PC-3 (cell line): ENCODE measurements at regions not wholly inside any gene's neighbourhood (a gene's known extent, or its start where the extent isn't known, plus 50 kb on each side); places are given as distances from the start of the nearest gene placed in this dataset.

ENCODE experiments used
- ATAC-seq: fragments of 200-7000 bp; cut with Tn5 transposase; 2 replicates; pipeline ENCODE4 v1.9.1; 2020; ENCODE audit warnings: mild to moderate bottlenecking, moderate library complexity
- BruUV-seq: library from RNA; stranded (reverse); fragments of 400-500 nt; replicated peaks from 2 replicates; lab custom pipeline; 2021; lab: Mats Ljungman, UMichigan
- CTCF ChIA-PET: fragments of 300-600 bp; sonication (Branson Sonifier 250); formaldehyde crosslinking; loops from one replicate; lab custom pipeline; 2022; ENCODE audit warnings: antibody characterized with exemption; lab: Charles Lee
- POLR2A ChIA-PET: fragments of 300-600 bp; sonication (Branson Sonifier 250); formaldehyde crosslinking; loops from one replicate; lab custom pipeline; 2022; ENCODE audit warnings: antibody characterized with exemption; ENCODE audit not compliant: unreplicated experiment; lab: Charles Lee
- DNase-seq: peaks from one replicate; pipeline ENCODE4 v3.0.0-alpha.2; 2015
- H2AFZ ChIP-seq: fragments of 300-600 bp; sonication (generic); 2 replicates; pipeline ENCODE4 v1.6.0; 2016; ENCODE audit warnings: antibody characterized with exemption, low read length
- H3F3A ChIP-seq: fragments of 300-600 bp; sonication (generic); one replicate; pipeline ENCODE4 v1.6.0; 2017; ENCODE audit warnings: antibody characterized with exemption, low read length, control low read depth, mild to moderate bottlenecking; ENCODE audit not compliant: unreplicated experiment
- H3K27ac ChIP-seq: fragments of 300-600 bp; sonication (generic); 2 replicates; pipeline ENCODE4 v1.5.1; 2016; ENCODE audit warnings: mild to moderate bottlenecking, low read length
- H3K27me3 ChIP-seq: fragments of 300-600 bp; sonication (generic); 2 replicates; pipeline ENCODE4 v1.6.1; 2016; ENCODE audit warnings: low read length, mixed read lengths
- H3K36me3 ChIP-seq: fragments of 300-600 bp; sonication (generic); 2 replicates; pipeline ENCODE4 v1.6.1; 2016; ENCODE audit warnings: low read depth, mixed run types, low read length, mixed read lengths
- H3K4me1 ChIP-seq: fragments of 300-600 bp; sonication (generic); 2 replicates; pipeline ENCODE4 v1.5.1; 2016; ENCODE audit warnings: low read length; ENCODE audit not compliant: insufficient read depth
- H3K4me2 ChIP-seq: fragments of 300-600 bp; sonication (generic); 2 replicates; pipeline ENCODE4 v1.6.0; 2016; ENCODE audit warnings: low read length
- H3K4me3 ChIP-seq: fragments of 300-600 bp; sonication (generic); 2 replicates; pipeline ENCODE4 v1.5.1; 2016; ENCODE audit warnings: mild to moderate bottlenecking, low read length, mixed read lengths
- H3K79me2 ChIP-seq: fragments of 300-600 bp; sonication (generic); 2 replicates; pipeline ENCODE4 v1.6.1; 2017; ENCODE audit warnings: low read length, mixed read lengths
- H3K9ac ChIP-seq: fragments of 300-600 bp; sonication (generic); 2 replicates; pipeline ENCODE4 v1.6.0; 2016; ENCODE audit warnings: mild to moderate bottlenecking, low read length
- H3K9me2 ChIP-seq: fragments of 300-600 bp; sonication (generic); replicated peaks from 2 replicates; pipeline ENCODE4 v1.6.1; 2016; ENCODE audit warnings: mixed run types, low read length, mixed read lengths
- H3K9me3 ChIP-seq: fragments of 300-600 bp; sonication (generic); 2 replicates; pipeline ENCODE4 v1.6.1; 2016; ENCODE audit warnings: low read length, mixed read lengths
- H4K20me1 ChIP-seq: fragments of 300-600 bp; sonication (generic); 2 replicates; pipeline ENCODE4 v1.6.1; 2016; ENCODE audit warnings: low read length, mixed read lengths
- CTCF ChIP-seq: fragments of 300-600 bp; sonication (generic); conservative IDR thresholded peaks from 2 replicates; pipeline ENCODE4 v1.5.1; 2017; ENCODE audit warnings: antibody characterized with exemption, low read depth, mild to moderate bottlenecking, low read length
- EZH2 ChIP-seq: fragments of 300-600 bp; sonication (generic); IDR thresholded peaks from one replicate; pipeline ENCODE4 v1.6.1; 2017; ENCODE audit warnings: antibody characterized with exemption, mild to moderate bottlenecking, low read length; ENCODE audit not compliant: unreplicated experiment
- EZH2phosphoT487 ChIP-seq: fragments of 300-600 bp; sonication (generic); IDR thresholded peaks from 2 replicates; pipeline ENCODE4 v1.6.1; 2018; ENCODE audit warnings: mild to moderate bottlenecking, antibody characterized with exemption, low read length, borderline replicate concordance
- intact Hi-C: fragments of 100-400 bp; cut with micrococcal nuclease; formaldehyde crosslinking; loops from 2 replicates; pipeline ENCODE4 v1.9.0; 2023

GRCh38 chr6:137284811-137285110 lies 65.6 kb upstream of the IFNGR1 start:
- intact Hi-C loops, result no loop called here
- ATAC-seq (no peak), DNase-seq (no peak)
- H3K27ac ChIP-seq, result peak overlapping the region; percentile 83
- no peaks in the 10 kb centered on the region for H3K36me3 ChIP-seq
- no peak for TF ChIP-seq EZH2phosphoT487
- no peak for TF ChIP-seq EZH2
- no peak for TF ChIP-seq CTCF
- peak overlapping the region; percentile 28; the same call in 1 of the 2 replicates for H3K9ac ChIP-seq
- peak overlapping the region; percentile 54 for H3K4me2 ChIP-seq
- H3K4me1 ChIP-seq, result peaks cover 19% of the 10 kb centered on the region
- no peaks in the 10 kb centered on the region for H3K79me2 ChIP-seq
- no peaks in the 10 kb centered on the region for H3K9me3 ChIP-seq
- CTCF ChIA-PET, result no interaction called here
- H3K9me2 ChIP-seq, result no peaks in the 10 kb centered on the region
- H3F3A ChIP-seq, result no peaks in the 10 kb centered on the region
- no peak overlapping the region for H2AFZ ChIP-seq
- H3K27me3 ChIP-seq, result no peaks in the 10 kb centered on the region
- H4K20me1 ChIP-seq, result no peaks in the 10 kb centered on the region
- no peak overlapping the region for H3K4me3 ChIP-seq
- POLR2A ChIA-PET, result no interaction called here
- BruUV-seq, result no TSS peak

- no peak overlapping the region for H3K4me3 ChIP-seq
- H2AFZ ChIP-seq, result no peak overlapping the region
- DNase-seq (peak; percentile 83), ATAC-seq (peak; percentile 99)
- TF ChIP-seq EZH2 (no peak), CTCF (no peak), EZH2phosphoT487 (no peak)
- H4K20me1 ChIP-seq, result no peaks in the 10 kb centered on the region
- ChIA-PET POLR2A (no interaction called here), CTCF (no interaction called here)
- H3K9ac ChIP-seq, result peak overlapping the region; percentile 28; the same call in 1 of the 2 replicates
- H3K36me3 ChIP-seq, result no peaks in the 10 kb centered on the region
- H3K4me2 ChIP-seq, result peak overlapping the region; percentile 54
- peak overlapping the region; percentile 83 for H3K27ac ChIP-seq
- no peaks in the 10 kb centered on the region for H3K9me3 ChIP-seq
- intact Hi-C loops, result no loop called here
- no peaks in the 10 kb centered on the region for H3K27me3 ChIP-seq
- peaks cover 19% of the 10 kb centered on the region for H3K4me1 ChIP-seq
- no peaks in the 10 kb centered on the region for H3F3A ChIP-seq
- BruUV-seq, result no TSS peak
- no peaks in the 10 kb centered on the region for H3K79me2 ChIP-seq
- no peaks in the 10 kb centered on the region for H3K9me2 ChIP-seq
These were observed 65.0 kb upstream of the IFNGR1 start for GRCh38 chr6:137283940-137284810.

- DNase-seq (no peak), ATAC-seq (no peak)
- ChIA-PET POLR2A (no interaction called here), CTCF (interaction anchor here (0.7 kb wide), 1 partner anchor 10 kb away, joined by 12 read pairs; no protein-coding TSS in a partner anchor)
- H4K20me1 ChIP-seq, result no peaks in the 10 kb centered on the region
- no peaks in the 10 kb centered on the region for H3K79me2 ChIP-seq
- TF ChIP-seq EZH2, result no peak
- TF ChIP-seq EZH2phosphoT487, result no peak
- TF ChIP-seq CTCF, result no peak
- H3K27me3 ChIP-seq, result no peaks in the 10 kb centered on the region
- no peak overlapping the region for H3K4me3 ChIP-seq
- H3K36me3 ChIP-seq, result no peaks in the 10 kb centered on the region
- H3F3A ChIP-seq, result no peaks in the 10 kb centered on the region
- H3K4me1 ChIP-seq, result peaks cover 24% of the 10 kb centered on the region
- no peaks in the 10 kb centered on the region for H3K9me2 ChIP-seq
- no peak overlapping the region for H3K4me2 ChIP-seq
- H3K9me3 ChIP-seq, result no peaks in the 10 kb centered on the region
- no TSS peak for BruUV-seq
- H3K27ac ChIP-seq, result peak overlapping the region; percentile 83; the same call in 1 of the 2 replicates
- no peak overlapping the region for H3K9ac ChIP-seq
- intact Hi-C loops, result no loop called here
- no peak overlapping the region for H2AFZ ChIP-seq
These were observed 63.9 kb upstream of the IFNGR1 start for GRCh38 chr6:137283080-137283479.
